HG03066 (cell line): ENCODE measurements at regions not wholly inside any gene's neighbourhood (a gene's known extent, or its start where the extent isn't known, plus 50 kb on each side); places are given as distances from the start of the nearest gene placed in this dataset.
"Not testable (repeated sequence)": the region's sequence is repeated elsewhere in the genome, so short reads cannot be mapped to it uniquely, and the experiment has no call there.

Experiments used
- ATAC-seq: cut with Tn5 transposase; IDR thresholded peaks from one replicate; pipeline ENCODE4 v1.9.1; 2021; ENCODE audit warnings: low read depth; ENCODE audit not compliant: unreplicated experiment

GRCh38 chr6:142631517-142632385, 313.2 kb downstream of the HIVEP2 start:
- no peak for ATAC-seq

- no peak for ATAC-seq
Measured at GRCh38 chr6:142633317-142633716, 311.7 kb downstream of the HIVEP2 start.

- ATAC-seq: no peak
Measured at GRCh38 chr6:142635130-142635529, 309.8 kb downstream of the HIVEP2 start.

GRCh38 chr6:142637624-142638351, 307.2 kb downstream of the HIVEP2 start:
- no peak for ATAC-seq

GRCh38 chr6:142642651-142643050, 302.3 kb downstream of the HIVEP2 start:
- ATAC-seq: no peak

- ATAC-seq: no peak
Measured at GRCh38 chr6:142644866-142645265, 300.1 kb downstream of the HIVEP2 start.

GRCh38 chr6:142645663-142646062, 299.3 kb downstream of the HIVEP2 start:
- no peak for ATAC-seq

- no peak for ATAC-seq
Measured at GRCh38 chr6:142647449-142648035, 297.4 kb downstream of the HIVEP2 start.

GRCh38 chr6:142648036-142648451, 296.9 kb downstream of the HIVEP2 start:
- ATAC-seq: no peak

- ATAC-seq: no peak
Measured at GRCh38 chr6:142648526-142648925, 296.4 kb downstream of the HIVEP2 start.

- ATAC-seq: not testable (repeated sequence)
Measured at GRCh38 chr6:142649438-142650234, 295.3 kb downstream of the HIVEP2 start.

- no peak for ATAC-seq
Measured at GRCh38 chr6:142651384-142651783, 293.6 kb downstream of the HIVEP2 start.

GRCh38 chr6:142653710-142654420, 291.1 kb downstream of the HIVEP2 start:
- no peak for ATAC-seq

GRCh38 chr6:142659661-142660060, 285.3 kb downstream of the HIVEP2 start:
- no peak for ATAC-seq

GRCh38 chr6:142665393-142665792, 279.6 kb downstream of the HIVEP2 start:
- no peak for ATAC-seq

- no peak for ATAC-seq
Measured at GRCh38 chr6:142666599-142667185, 278.3 kb downstream of the HIVEP2 start.

- ATAC-seq: no peak
Measured at GRCh38 chr6:142669471-142670351, 275.3 kb downstream of the HIVEP2 start.

- peak; percentile 72 for ATAC-seq
Measured at GRCh38 chr6:142671791-142672190, 273.2 kb downstream of the HIVEP2 start.

GRCh38 chr6:142675517-142675916, 269.5 kb downstream of the HIVEP2 start:
- ATAC-seq: no peak
